PC-3 (cell line): ENCODE measurements at regions not wholly inside any gene's neighbourhood (a gene's known extent, or its start where the extent isn't known, plus 50 kb on each side); places are given as distances from the start of the nearest gene placed in this dataset.

Source experiments
- ATAC-seq: fragments of 200-7000 bp; cut with Tn5 transposase; 2 replicates; pipeline ENCODE4 v1.9.1; 2020; ENCODE audit warnings: mild to moderate bottlenecking, moderate library complexity
- BruUV-seq: library from RNA; stranded (reverse); fragments of 400-500 nt; replicated peaks from 2 replicates; lab custom pipeline; 2021; lab: Mats Ljungman, UMichigan
- CTCF ChIA-PET: fragments of 300-600 bp; sonication (Branson Sonifier 250); formaldehyde crosslinking; loops from one replicate; lab custom pipeline; 2022; ENCODE audit warnings: antibody characterized with exemption; lab: Charles Lee
- POLR2A ChIA-PET: fragments of 300-600 bp; sonication (Branson Sonifier 250); formaldehyde crosslinking; loops from one replicate; lab custom pipeline; 2022; ENCODE audit warnings: antibody characterized with exemption; ENCODE audit not compliant: unreplicated experiment; lab: Charles Lee
- DNase-seq: peaks from one replicate; pipeline ENCODE4 v3.0.0-alpha.2; 2015
- H2AFZ ChIP-seq: fragments of 300-600 bp; sonication (generic); 2 replicates; pipeline ENCODE4 v1.6.0; 2016; ENCODE audit warnings: antibody characterized with exemption, low read length
- H3F3A ChIP-seq: fragments of 300-600 bp; sonication (generic); one replicate; pipeline ENCODE4 v1.6.0; 2017; ENCODE audit warnings: antibody characterized with exemption, low read length, control low read depth, mild to moderate bottlenecking; ENCODE audit not compliant: unreplicated experiment
- H3K27ac ChIP-seq: fragments of 300-600 bp; sonication (generic); 2 replicates; pipeline ENCODE4 v1.5.1; 2016; ENCODE audit warnings: mild to moderate bottlenecking, low read length
- H3K27me3 ChIP-seq: fragments of 300-600 bp; sonication (generic); 2 replicates; pipeline ENCODE4 v1.6.1; 2016; ENCODE audit warnings: low read length, mixed read lengths
- H3K36me3 ChIP-seq: fragments of 300-600 bp; sonication (generic); 2 replicates; pipeline ENCODE4 v1.6.1; 2016; ENCODE audit warnings: low read depth, mixed run types, low read length, mixed read lengths
- H3K4me1 ChIP-seq: fragments of 300-600 bp; sonication (generic); 2 replicates; pipeline ENCODE4 v1.5.1; 2016; ENCODE audit warnings: low read length; ENCODE audit not compliant: insufficient read depth
- H3K4me2 ChIP-seq: fragments of 300-600 bp; sonication (generic); 2 replicates; pipeline ENCODE4 v1.6.0; 2016; ENCODE audit warnings: low read length
- H3K4me3 ChIP-seq: fragments of 300-600 bp; sonication (generic); 2 replicates; pipeline ENCODE4 v1.5.1; 2016; ENCODE audit warnings: mild to moderate bottlenecking, low read length, mixed read lengths
- H3K79me2 ChIP-seq: fragments of 300-600 bp; sonication (generic); 2 replicates; pipeline ENCODE4 v1.6.1; 2017; ENCODE audit warnings: low read length, mixed read lengths
- H3K9ac ChIP-seq: fragments of 300-600 bp; sonication (generic); 2 replicates; pipeline ENCODE4 v1.6.0; 2016; ENCODE audit warnings: mild to moderate bottlenecking, low read length
- H3K9me2 ChIP-seq: fragments of 300-600 bp; sonication (generic); replicated peaks from 2 replicates; pipeline ENCODE4 v1.6.1; 2016; ENCODE audit warnings: mixed run types, low read length, mixed read lengths
- H3K9me3 ChIP-seq: fragments of 300-600 bp; sonication (generic); 2 replicates; pipeline ENCODE4 v1.6.1; 2016; ENCODE audit warnings: low read length, mixed read lengths
- H4K20me1 ChIP-seq: fragments of 300-600 bp; sonication (generic); 2 replicates; pipeline ENCODE4 v1.6.1; 2016; ENCODE audit warnings: low read length, mixed read lengths
- EZH2 ChIP-seq: fragments of 300-600 bp; sonication (generic); IDR thresholded peaks from one replicate; pipeline ENCODE4 v1.6.1; 2017; ENCODE audit warnings: antibody characterized with exemption, mild to moderate bottlenecking, low read length; ENCODE audit not compliant: unreplicated experiment
- EZH2phosphoT487 ChIP-seq: fragments of 300-600 bp; sonication (generic); IDR thresholded peaks from 2 replicates; pipeline ENCODE4 v1.6.1; 2018; ENCODE audit warnings: mild to moderate bottlenecking, antibody characterized with exemption, low read length, borderline replicate concordance
- intact Hi-C: fragments of 100-400 bp; cut with micrococcal nuclease; formaldehyde crosslinking; loops from 2 replicates; pipeline ENCODE4 v1.9.0; 2023
- TF ChIP-seq, protein P1 (sequence below): fragments of 300-600 bp; sonication (generic); conservative IDR thresholded peaks from 2 replicates; pipeline ENCODE4 v1.5.1; 2017; ENCODE audit warnings: antibody characterized with exemption, low read depth, mild to moderate bottlenecking, low read length

DNA sequence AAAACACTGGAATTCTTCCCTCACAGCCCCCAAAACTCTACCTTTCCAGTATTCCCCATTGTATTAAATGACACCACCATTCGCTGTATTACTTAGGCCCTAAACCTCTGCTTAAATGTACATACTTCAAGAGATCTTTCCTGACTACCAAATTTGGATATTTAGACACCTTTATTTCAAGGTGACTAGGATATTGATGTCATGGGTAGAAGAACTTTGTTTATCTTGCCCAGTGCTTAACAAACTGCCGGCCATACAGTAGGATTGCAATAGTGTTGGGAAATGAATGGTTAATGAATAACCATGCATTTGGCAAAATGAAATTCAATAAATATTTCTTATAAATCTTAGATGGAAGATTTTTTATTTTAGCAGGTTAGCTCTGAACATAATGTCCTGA, 86.2 kb upstream of the CA10 start:
- H3K4me1 ChIP-seq = no peaks in the 10 kb centered on the region
- POLR2A ChIA-PET = no interaction called here
- no peaks in the 10 kb centered on the region for H3K79me2 ChIP-seq
- no peak overlapping the region for H2AFZ ChIP-seq
- ATAC-seq (no peak), DNase-seq (no peak)
- no peaks in the 10 kb centered on the region for H4K20me1 ChIP-seq
- TF ChIP-seq EZH2 (no peak), EZH2phosphoT487 (no peak)
- TF ChIP-seq, protein P1, sequence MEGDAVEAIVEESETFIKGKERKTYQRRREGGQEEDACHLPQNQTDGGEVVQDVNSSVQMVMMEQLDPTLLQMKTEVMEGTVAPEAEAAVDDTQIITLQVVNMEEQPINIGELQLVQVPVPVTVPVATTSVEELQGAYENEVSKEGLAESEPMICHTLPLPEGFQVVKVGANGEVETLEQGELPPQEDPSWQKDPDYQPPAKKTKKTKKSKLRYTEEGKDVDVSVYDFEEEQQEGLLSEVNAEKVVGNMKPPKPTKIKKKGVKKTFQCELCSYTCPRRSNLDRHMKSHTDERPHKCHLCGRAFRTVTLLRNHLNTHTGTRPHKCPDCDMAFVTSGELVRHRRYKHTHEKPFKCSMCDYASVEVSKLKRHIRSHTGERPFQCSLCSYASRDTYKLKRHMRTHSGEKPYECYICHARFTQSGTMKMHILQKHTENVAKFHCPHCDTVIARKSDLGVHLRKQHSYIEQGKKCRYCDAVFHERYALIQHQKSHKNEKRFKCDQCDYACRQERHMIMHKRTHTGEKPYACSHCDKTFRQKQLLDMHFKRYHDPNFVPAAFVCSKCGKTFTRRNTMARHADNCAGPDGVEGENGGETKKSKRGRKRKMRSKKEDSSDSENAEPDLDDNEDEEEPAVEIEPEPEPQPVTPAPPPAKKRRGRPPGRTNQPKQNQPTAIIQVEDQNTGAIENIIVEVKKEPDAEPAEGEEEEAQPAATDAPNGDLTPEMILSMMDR = no peak
- H3K27me3 ChIP-seq = no peaks in the 10 kb centered on the region
- no peaks in the 10 kb centered on the region for H3K36me3 ChIP-seq
- BruUV-seq = no TSS peak
- no peaks in the 10 kb centered on the region for H3K9me2 ChIP-seq
- CTCF ChIA-PET = no interaction called here
- H3F3A ChIP-seq = no peaks in the 10 kb centered on the region
- H3K9me3 ChIP-seq = peaks cover 27% of the 10 kb centered on the region; the same call in 1 of the 2 replicates
- intact Hi-C loops = no loop called here
- no peak overlapping the region for H3K9ac ChIP-seq
- H3K4me3 ChIP-seq = no peak overlapping the region
- no peak overlapping the region for H3K4me2 ChIP-seq
- H3K27ac ChIP-seq = no peak overlapping the region

DNA sequence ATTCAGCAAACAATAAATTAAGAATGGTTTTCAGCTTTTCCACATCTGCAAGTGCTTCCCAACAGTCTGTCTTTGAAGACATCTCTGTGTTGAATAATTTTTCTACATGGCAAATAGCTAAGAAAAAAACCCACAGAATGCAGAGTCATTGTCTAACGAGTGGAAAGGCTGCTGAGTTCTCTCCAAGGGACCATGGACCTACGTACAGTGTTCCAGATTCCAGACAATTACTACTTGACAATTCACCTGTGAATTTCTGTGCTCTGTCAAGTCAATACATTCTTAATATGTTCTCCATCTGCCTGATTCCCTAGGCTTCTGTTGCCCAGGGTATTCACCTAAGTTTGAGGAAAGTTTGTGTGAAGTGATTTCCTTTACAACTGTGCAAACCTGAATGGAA, 83.8 kb upstream of the CA10 start:
- POLR2A ChIA-PET = no interaction called here

DNA sequence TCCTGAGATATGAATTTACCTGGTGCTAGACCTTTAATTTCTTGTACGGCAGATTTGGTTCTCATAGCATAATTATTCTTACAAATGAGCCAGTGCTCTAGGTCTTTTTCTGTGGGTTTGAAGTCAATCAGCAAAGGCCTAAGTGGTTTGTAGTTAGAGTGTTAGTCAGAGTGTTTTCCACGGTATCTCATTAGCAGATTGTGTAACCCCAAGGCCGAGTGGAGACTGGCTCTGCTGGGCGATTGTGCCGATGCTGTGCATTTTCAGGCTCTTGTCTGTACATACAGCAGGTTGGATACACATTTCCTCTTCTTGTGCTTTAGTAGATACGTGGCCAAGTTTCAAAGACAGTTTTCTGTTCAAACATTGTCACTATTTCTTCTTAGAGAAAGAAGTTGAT, 78.6 kb upstream of the CA10 start:
- Histone ChIP-seq H3F3A (no peaks in the 10 kb centered on the region), H3K4me3 (no peak overlapping the region), H3K9me2 (no peaks in the 10 kb centered on the region), H3K27me3 (no peaks in the 10 kb centered on the region; the same call in 1 of the 2 replicates), H4K20me1 (no peaks in the 10 kb centered on the region), H3K9ac (no peak overlapping the region), H3K4me2 (no peak overlapping the region), H3K36me3 (no peaks in the 10 kb centered on the region), H3K79me2 (no peaks in the 10 kb centered on the region), H3K4me1 (no peaks in the 10 kb centered on the region), H3K9me3 (peaks cover 10% of the 10 kb centered on the region; the same call in 1 of the 2 replicates), H3K27ac (no peak overlapping the region), H2AFZ (no peak overlapping the region)
- CTCF ChIA-PET = no interaction called here
- DNase-seq = no peak
- no peak for ATAC-seq
- TF ChIP-seq, protein P1 = no peak
- no peak for TF ChIP-seq EZH2
- no peak for TF ChIP-seq EZH2phosphoT487
- POLR2A ChIA-PET = no interaction called here
- intact Hi-C loops = no loop called here
- no TSS peak for BruUV-seq

More for the DNA sequence above, 83.8 kb upstream of the CA10 start:
- H3K4me1 ChIP-seq = no peaks in the 10 kb centered on the region
- no peaks in the 10 kb centered on the region for H3K36me3 ChIP-seq
- no peak for TF ChIP-seq EZH2phosphoT487
- TF ChIP-seq, protein P1 = no peak
- no peak for TF ChIP-seq EZH2
- H3K9me2 ChIP-seq = no peaks in the 10 kb centered on the region
- CTCF ChIA-PET = no interaction called here
- H3F3A ChIP-seq = no peaks in the 10 kb centered on the region
- no peak overlapping the region for H3K4me2 ChIP-seq
- H2AFZ ChIP-seq = no peak overlapping the region
- peaks cover 20% of the 10 kb centered on the region; the same call in 1 of the 2 replicates for H3K9me3 ChIP-seq
- no peak for DNase-seq
- H3K9ac ChIP-seq = no peak overlapping the region
- no peak for ATAC-seq
- H3K79me2 ChIP-seq = no peaks in the 10 kb centered on the region
- intact Hi-C loops = no loop called here
- BruUV-seq = no TSS peak
- H3K27ac ChIP-seq = no peak overlapping the region
- no peaks in the 10 kb centered on the region for H4K20me1 ChIP-seq
- H3K4me3 ChIP-seq = no peak overlapping the region
- no peaks in the 10 kb centered on the region; the same call in 1 of the 2 replicates for H3K27me3 ChIP-seq
